ENCODE measurements at regions not wholly inside any gene's neighbourhood (a gene's known extent, or its start where the extent isn't known, plus 50 kb on each side); places are given as distances from the start of the nearest gene placed in this dataset.
"Not testable (repeated sequence)": the region's sequence is repeated elsewhere in the genome, so short reads cannot be mapped to it uniquely, and the experiment has no call there.

DNA sequence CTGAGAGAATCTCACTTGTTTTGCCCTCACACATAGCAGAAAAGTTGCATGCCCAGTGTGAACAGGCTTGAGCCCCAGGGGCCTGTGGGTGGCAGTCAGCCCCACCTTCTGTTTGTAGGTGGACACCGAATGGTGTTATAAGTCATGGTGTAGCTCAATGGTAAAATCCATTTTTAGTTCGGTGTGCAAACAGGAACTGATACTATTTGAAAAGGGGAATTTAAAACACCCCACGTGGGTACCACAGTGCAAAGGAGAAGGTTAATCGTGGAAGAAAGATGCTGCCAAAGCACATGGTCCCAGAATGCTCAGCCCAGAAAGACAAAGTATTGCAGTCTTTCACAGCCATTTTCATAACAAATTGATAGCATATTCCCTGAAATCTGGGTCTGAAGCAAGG lies 71.8 kb upstream of the GZMB start:
- FAIRE-seq (no peak), DNase-seq (ENCODE audit: insufficient read length, low spot score) (no peak)
- TF ChIP-seq, protein P1, sequence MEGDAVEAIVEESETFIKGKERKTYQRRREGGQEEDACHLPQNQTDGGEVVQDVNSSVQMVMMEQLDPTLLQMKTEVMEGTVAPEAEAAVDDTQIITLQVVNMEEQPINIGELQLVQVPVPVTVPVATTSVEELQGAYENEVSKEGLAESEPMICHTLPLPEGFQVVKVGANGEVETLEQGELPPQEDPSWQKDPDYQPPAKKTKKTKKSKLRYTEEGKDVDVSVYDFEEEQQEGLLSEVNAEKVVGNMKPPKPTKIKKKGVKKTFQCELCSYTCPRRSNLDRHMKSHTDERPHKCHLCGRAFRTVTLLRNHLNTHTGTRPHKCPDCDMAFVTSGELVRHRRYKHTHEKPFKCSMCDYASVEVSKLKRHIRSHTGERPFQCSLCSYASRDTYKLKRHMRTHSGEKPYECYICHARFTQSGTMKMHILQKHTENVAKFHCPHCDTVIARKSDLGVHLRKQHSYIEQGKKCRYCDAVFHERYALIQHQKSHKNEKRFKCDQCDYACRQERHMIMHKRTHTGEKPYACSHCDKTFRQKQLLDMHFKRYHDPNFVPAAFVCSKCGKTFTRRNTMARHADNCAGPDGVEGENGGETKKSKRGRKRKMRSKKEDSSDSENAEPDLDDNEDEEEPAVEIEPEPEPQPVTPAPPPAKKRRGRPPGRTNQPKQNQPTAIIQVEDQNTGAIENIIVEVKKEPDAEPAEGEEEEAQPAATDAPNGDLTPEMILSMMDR (IDR thresholded peaks at IDR 0.05; ENCODE audit: insufficient read depth, missing control alignments) = no peak

DNA sequence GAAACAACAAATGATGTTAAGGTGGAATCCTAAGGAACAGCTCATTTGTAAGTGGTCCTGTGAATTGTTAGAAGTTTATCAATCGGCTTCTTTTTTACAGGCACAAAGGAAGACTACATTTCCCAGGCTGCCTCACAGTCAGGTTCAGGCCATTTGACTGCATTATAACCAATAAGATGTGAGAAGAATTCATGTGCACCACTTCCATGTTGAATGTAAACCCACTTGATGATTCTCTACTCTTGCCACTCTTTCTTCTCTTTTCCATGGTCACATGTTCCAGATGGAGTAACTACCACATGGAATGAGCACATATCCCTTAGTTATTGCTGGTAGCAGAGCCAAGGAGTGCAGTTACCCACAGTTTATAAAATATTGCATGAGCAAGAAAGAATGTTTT lies 67.1 kb upstream of the GZMB start:
- TF ChIP-seq, protein P1 (IDR thresholded peaks at IDR 0.05; ENCODE audit: insufficient read depth, missing control alignments) = no peak
- FAIRE-seq (no peak), DNase-seq (ENCODE audit: insufficient read length, low spot score) (no peak)

DNA sequence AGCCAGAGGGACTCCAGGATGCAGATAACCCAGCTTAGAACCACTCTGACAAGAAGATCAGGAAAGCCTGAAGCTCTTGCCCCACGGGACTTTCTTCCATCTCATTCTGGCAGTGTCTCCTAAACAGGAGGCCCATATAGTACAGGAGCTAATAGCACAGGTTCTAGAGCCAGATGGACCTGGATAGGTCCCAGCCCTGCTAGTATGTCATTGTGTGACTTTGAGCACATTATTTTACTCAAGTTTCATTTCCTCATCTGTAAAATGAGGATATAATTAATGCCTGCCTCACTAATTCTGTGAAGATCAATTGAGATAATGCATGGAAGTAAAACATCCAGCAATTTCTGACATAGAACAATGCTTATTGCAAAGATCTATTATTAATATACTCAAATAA lies 66.5 kb upstream of the GZMB start:
- TF ChIP-seq, protein P1 (IDR thresholded peaks at IDR 0.05; ENCODE audit: insufficient read depth, missing control alignments) = no peak
- no peak for DNase-seq (ENCODE audit: insufficient read length, low spot score)
- no peak for FAIRE-seq

DNA sequence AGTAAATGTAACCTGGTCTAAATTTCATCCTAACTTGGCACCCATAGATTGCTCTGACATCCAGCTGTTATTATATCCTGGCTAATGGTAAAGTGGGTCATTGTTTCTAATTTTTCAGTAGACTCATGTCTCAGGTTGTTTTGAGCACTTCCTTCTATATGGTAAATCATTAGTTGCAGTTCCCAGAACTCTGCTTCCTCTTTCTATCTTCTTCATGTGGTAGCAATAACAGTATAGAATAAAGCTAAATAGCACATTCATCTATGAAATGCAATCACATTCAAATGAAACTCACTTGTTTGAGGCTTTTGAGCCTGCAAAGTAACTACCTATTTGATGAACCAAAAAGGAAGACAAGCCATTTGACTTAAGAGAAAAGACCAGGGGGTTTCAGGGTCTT lies 65.1 kb upstream of the GZMB start:
- FAIRE-seq = no peak
- TF ChIP-seq, protein P1 (IDR thresholded peaks at IDR 0.05; ENCODE audit: insufficient read depth, missing control alignments) = no peak

DNA sequence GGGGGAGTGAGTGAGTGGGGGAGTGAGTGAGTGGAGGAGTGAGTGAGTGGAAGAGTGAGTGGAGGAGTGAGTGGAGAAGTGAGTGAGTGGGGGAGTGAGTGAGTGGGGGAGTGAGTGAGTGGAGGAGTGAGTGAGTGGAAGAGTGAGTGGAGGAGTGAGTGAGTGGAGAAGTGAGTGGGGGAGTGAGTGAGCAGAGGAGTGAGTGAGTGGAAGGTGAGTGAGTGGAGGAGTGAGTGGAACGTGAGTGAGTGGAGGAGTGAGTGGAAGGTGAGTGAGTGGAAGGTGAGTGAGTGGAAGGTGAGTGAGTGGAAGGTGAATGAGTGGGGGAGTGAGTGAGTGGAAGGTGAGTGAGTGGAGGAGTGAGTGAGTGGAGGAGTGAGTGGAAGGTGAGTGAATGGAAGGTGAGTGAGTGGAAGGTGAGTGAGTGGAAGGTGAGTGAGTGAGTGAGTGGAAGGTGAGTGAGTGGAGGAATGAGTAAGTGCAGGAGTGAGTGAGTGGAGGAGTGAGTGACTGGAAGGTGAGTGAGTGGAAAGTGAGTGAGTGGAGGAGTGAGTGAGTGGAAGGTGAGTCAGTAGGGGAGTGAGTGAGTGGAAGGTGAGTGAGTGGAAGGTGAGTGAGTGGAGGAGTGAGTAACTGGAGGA lies 62.4 kb upstream of the GZMB start:
- not testable (repeated sequence) for DNase-seq (ENCODE audit: insufficient read length, low spot score); FAIRE-seq

More for the DNA sequence above, 65.1 kb upstream of the GZMB start:
- no peak for DNase-seq (ENCODE audit: insufficient read length, low spot score)

DNA sequence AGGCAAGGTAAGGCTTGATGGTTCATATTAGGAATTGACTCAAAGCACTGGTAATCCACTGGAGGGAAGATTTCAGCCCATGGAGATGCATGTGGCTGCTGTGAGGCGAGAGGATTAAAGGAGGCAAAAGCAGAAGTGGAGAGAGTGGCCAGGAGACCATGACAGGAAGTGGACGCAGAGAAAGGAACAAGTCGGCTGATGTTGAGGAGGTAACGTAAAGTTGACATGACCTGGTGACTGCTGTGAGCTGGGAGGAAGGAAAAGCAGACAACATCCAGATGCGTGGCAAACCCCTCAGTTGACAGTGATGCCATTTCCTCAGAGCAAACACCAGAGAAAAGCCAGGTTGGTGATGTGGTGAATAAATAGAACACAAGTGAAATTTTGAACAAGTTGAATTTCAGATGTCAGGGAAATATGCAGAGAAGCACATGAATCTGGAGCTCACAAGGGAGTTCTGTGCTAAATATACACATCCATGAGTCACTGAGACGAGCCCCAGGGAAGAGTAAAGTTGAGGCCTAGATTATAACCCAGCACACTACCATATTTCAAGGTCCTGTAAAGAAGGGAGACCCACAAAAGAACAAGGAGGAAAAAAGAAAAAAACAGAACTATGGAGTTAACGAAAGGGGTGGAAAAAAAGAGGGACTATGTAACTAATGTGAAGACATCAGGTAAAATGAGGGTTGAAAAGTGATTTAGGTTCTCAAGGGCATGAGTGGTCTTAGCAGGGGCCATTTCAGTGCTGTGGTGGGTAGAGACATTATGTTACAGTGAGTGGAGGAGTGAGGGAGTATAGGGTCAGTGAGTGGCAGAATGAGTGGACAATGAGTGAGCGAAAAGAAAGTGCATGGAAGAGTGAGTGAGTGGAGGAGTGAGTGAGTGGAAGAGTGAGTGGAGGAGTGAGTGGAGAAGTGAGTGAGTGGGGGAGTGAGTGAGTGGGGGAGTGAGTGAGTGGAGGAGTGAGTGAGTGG lies 61.6 kb upstream of the GZMB start:
- DNase-seq (ENCODE audit: insufficient read length, low spot score) (no peak), FAIRE-seq (no peak)
- TF ChIP-seq, protein P1 (IDR thresholded peaks at IDR 0.05; ENCODE audit: insufficient read depth, missing control alignments) = no peak

DNA sequence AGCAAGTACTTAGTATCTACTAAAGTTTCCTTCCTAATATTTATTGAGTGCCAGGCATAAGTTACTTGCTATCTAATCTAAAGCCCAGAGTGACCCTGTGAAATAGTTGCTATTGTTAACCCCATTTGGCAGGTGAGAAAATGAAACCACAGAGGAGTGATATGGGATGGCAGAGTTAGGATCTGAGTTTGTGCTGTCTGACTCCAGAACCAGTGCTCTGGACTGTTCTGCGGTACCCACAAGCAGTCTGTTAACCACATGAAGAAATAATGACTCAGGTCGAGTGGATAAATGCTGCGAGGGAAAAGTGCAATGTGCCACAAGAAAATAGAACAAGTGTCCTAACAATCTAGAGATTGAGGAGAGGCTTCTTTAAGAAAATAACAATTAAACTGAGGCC lies 60.7 kb upstream of the GZMB start:
- TF ChIP-seq, protein P1 (IDR thresholded peaks at IDR 0.05; ENCODE audit: insufficient read depth, missing control alignments) = no peak
- DNase-seq (ENCODE audit: insufficient read length, low spot score) (no peak), FAIRE-seq (no peak)
